IMR-90 (cell line): ENCODE measurements at regions not wholly inside any gene's neighbourhood (a gene's known extent, or its start where the extent isn't known, plus 50 kb on each side); places are given as distances from the start of the nearest gene placed in this dataset.
"Not testable (repeated sequence)": the region's sequence is repeated elsewhere in the genome, so short reads cannot be mapped to it uniquely, and the experiment has no call there.

Experiments
- ATAC-seq: fragments of 200-7000 bp; cut with Tn5 transposase; 2 replicates; pipeline ENCODE4 v1.9.1; 2020; ENCODE audit warnings: low read depth, mild to moderate bottlenecking, moderate library complexity
- BruUV-seq: library from RNA; stranded (reverse); fragments of 400-500 nt; replicated peaks from 2 replicates; lab custom pipeline; 2021; lab: Mats Ljungman, UMichigan
- CTCF ChIA-PET: fragments of 300-600 bp; formaldehyde crosslinking; extraction: SDS; loops from one replicate; lab custom pipeline; 2021; ENCODE audit warnings: antibody characterized with exemption; lab: Yijun Ruan, JAX
- POLR2A ChIA-PET: fragments of 300-600 bp; sonication (Branson Sonifier 250); formaldehyde crosslinking; loops from one replicate; lab custom pipeline; 2022; ENCODE audit warnings: antibody characterized with exemption; ENCODE audit not compliant: unreplicated experiment; lab: Charles Lee
- DNase-seq: peaks from one replicate; pipeline ENCODE4 v3.0.0; 2013
- H2AFZ ChIP-seq: replicated peaks from 2 replicates; pipeline ENCODE3; 2013; ENCODE audit warnings: low read length, mild to moderate bottlenecking; ENCODE audit not compliant: poor library complexity
- H2AK5ac ChIP-seq: 2 replicates; pipeline ENCODE4 v1.6.1; 2013; ENCODE audit warnings: low read depth, low read length, inconsistent platforms
- H2AK9ac ChIP-seq: replicated peaks from 2 replicates; pipeline ENCODE3; 2013; ENCODE audit warnings: mild to moderate bottlenecking, low read depth, low read length, moderate library complexity; ENCODE audit not compliant: poor library complexity
- H2BK120ac ChIP-seq: 2 replicates; pipeline ENCODE4 v1.6.1; 2013; ENCODE audit warnings: low read depth, low read length, inconsistent platforms
- H2BK15ac ChIP-seq: 3 replicates; pipeline ENCODE4 v1.6.1; 2013; ENCODE audit warnings: low read depth, low read length, inconsistent platforms
- H2BK20ac ChIP-seq: 2 replicates; pipeline ENCODE4 v1.6.1; 2013; ENCODE audit warnings: low read depth, mild to moderate bottlenecking, inconsistent platforms, low read length, moderate library complexity
- H2BK5ac ChIP-seq: 2 replicates; pipeline ENCODE4 v1.6.1; 2013; ENCODE audit warnings: mild to moderate bottlenecking, low read depth, low read length, inconsistent platforms; ENCODE audit not compliant: poor library complexity, severe bottlenecking
- H3K14ac ChIP-seq: replicated peaks from 2 replicates; pipeline ENCODE4 v1.6.1; 2013; ENCODE audit warnings: low read depth, low read length, inconsistent platforms
- H3K18ac ChIP-seq: 2 replicates; pipeline ENCODE4 v1.6.1; 2013; ENCODE audit warnings: low read depth, low read length, control low read depth
- H3K23ac ChIP-seq: 2 replicates; pipeline ENCODE4 v1.6.1; 2013; ENCODE audit warnings: low read depth, low read length, inconsistent platforms
- H3K27ac ChIP-seq: 2 replicates; pipeline ENCODE4 v1.5.1; 2013; ENCODE audit warnings: mild to moderate bottlenecking, control low read depth, low read length; ENCODE audit not compliant: insufficient read depth
- H3K27me3 ChIP-seq: 2 replicates; pipeline ENCODE4 v1.6.1; 2013; ENCODE audit warnings: low read length; ENCODE audit not compliant: control insufficient read depth, insufficient read depth
- H3K36me3 ChIP-seq: 2 replicates; pipeline ENCODE4 v1.6.1; 2013; ENCODE audit warnings: low read length, mixed read lengths; ENCODE audit not compliant: control insufficient read depth, insufficient read depth
- H3K4ac ChIP-seq: 2 replicates; pipeline ENCODE4 v1.6.1; 2013; ENCODE audit warnings: low read depth, low read length, inconsistent platforms
- H3K4me1 ChIP-seq: 2 replicates; pipeline ENCODE4 v1.6.1; 2013; ENCODE audit warnings: low read length, mixed read lengths; ENCODE audit not compliant: control insufficient read depth, insufficient read depth
- H3K4me2 ChIP-seq: 2 replicates; pipeline ENCODE4 v1.6.1; 2013; ENCODE audit warnings: low read depth, mild to moderate bottlenecking, control low read depth, low read length, moderate library complexity
- H3K4me3 ChIP-seq: 2 replicates; pipeline ENCODE4 v1.5.1; 2013; ENCODE audit warnings: low read depth, mild to moderate bottlenecking, control low read depth, low read length, moderate library complexity; ENCODE audit not compliant: insufficient read depth
- H3K56ac ChIP-seq: 2 replicates; pipeline ENCODE4 v1.6.1; 2013; ENCODE audit warnings: low read length, inconsistent platforms; ENCODE audit not compliant: insufficient read depth; ENCODE audit errors: extremely low read depth
- H3K79me1 ChIP-seq, 2 experiments: 2 replicates each; pipeline ENCODE4 v1.6.1; 2013; ENCODE audit warnings: low read length in 2 of 2, inconsistent platforms in 1 of 2, low read depth in 1 of 2
- H3K9ac ChIP-seq: 2 replicates; pipeline ENCODE4 v1.6.1; 2013; ENCODE audit warnings: low read depth, low read length, control low read depth
- H3K9me1 ChIP-seq: 2 replicates; pipeline ENCODE4 v1.6.1; 2013; ENCODE audit warnings: low read length, inconsistent platforms; ENCODE audit not compliant: insufficient read depth
- H3K9me3 ChIP-seq: 2 replicates; pipeline ENCODE4 v1.6.1; 2013; ENCODE audit warnings: low read length; ENCODE audit not compliant: control insufficient read depth, insufficient read depth
- H4K20me1 ChIP-seq: 2 replicates; pipeline ENCODE4 v1.6.1; 2013; ENCODE audit warnings: low read length, inconsistent platforms; ENCODE audit not compliant: insufficient read depth
- H4K5ac ChIP-seq: 2 replicates; pipeline ENCODE4 v1.6.1; 2013; ENCODE audit warnings: mild to moderate bottlenecking, low read depth, low read length, control low read depth
- H4K8ac ChIP-seq, 2 experiments: 2 replicates each; pipeline ENCODE4 v1.6.1; 2013; ENCODE audit warnings: low read depth in 2 of 2, low read length in 2 of 2, control low read depth in 1 of 2, inconsistent platforms in 1 of 2
- H4K91ac ChIP-seq: 2 replicates; pipeline ENCODE4 v1.6.1; 2013; ENCODE audit warnings: low read depth, low read length, inconsistent platforms; ENCODE audit not compliant: insufficient read depth
- WGBS, 2 experiments: methylation state at CpG; one replicate each; pipeline versions ENCODE4 v1.1.5 to v1.1.7; 2013; ENCODE audit warnings: missing lambda C conversion rate in 2 of 2; ENCODE audit not compliant: insufficient read length in 1 of 2; ENCODE audit errors: extremely low coverage in 2 of 2; 5-methylcytosine and 5-hydroxymethylcytosine counted together
- dilution Hi-C: fragments of 300-500 bp; cut with HindIII; formaldehyde crosslinking; loops from one replicate; pipeline ENCODE4 v1.14.3; 2018; ENCODE audit warnings: low sequenced_read_pairs; ENCODE audit not compliant: unreplicated experiment
- in situ Hi-C: fragments of 300-500 bp; cut with MboI; formaldehyde crosslinking; loops from 3 replicates; pipeline ENCODE4 v1.14.3; 2019; ENCODE audit warnings: low sequenced_read_pairs, inconsistent platforms, mixed read lengths
- intact Hi-C: fragments of 100-400 bp; cut with micrococcal nuclease; formaldehyde crosslinking; loops from 2 replicates; pipeline ENCODE4 v1.10.0; 2022

- H3K36me3 ChIP-seq, H3K23ac ChIP-seq, H3K56ac ChIP-seq, dilution Hi-C loops, H2BK20ac ChIP-seq, H4K8ac ChIP-seq, ATAC-seq, H3K4me3 ChIP-seq, H3K9me1 ChIP-seq, H2BK15ac ChIP-seq, H4K20me1 ChIP-seq, H3K4ac ChIP-seq, H2AK9ac ChIP-seq, H3K9me3 ChIP-seq, BruUV-seq, H3K14ac ChIP-seq, H2AFZ ChIP-seq, H3K79me1 ChIP-seq, H3K18ac ChIP-seq, H2AK5ac ChIP-seq, H3K4me2 ChIP-seq, H4K5ac ChIP-seq, H2BK5ac ChIP-seq, intact Hi-C loops, H3K27ac ChIP-seq, H2BK120ac ChIP-seq, H4K91ac ChIP-seq, CTCF ChIA-PET, DNase-seq, H3K27me3 ChIP-seq, in situ Hi-C loops, H3K9ac ChIP-seq, H3K4me1 ChIP-seq, POLR2A ChIA-PET: not testable (repeated sequence)
- WGBS, 2 experiments = 40% methylated on average over 1 of the region's 4 CpGs; no CpG with 5 or more reads in 1 of the 2 experiments
Measured at GRCh38 chr18:51570071-51570470, 372.6 kb upstream of the MEX3C start.

DNA sequence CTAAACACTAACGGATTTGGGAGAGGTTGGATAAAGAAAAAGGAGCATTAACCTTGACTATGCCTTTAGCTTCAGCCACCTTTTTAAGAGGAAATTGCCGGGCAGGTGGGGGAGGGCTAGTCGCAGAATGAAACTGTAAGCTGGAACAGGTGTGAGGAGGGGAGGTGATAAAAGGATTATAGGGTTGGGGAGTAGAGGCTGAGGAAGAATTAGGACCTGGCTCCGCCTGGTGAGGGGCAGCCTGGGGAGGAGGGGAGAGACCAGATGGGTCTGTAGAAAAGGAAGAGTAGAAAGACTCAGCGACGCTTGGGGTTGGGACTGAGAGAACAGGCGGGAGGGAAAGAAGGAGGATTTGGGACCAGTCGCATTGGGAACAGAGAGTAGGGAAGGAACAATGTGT is 376.4 kb upstream of the MEX3C start:
- H3K18ac ChIP-seq, H3K36me3 ChIP-seq, H2BK5ac ChIP-seq, BruUV-seq, H3K27me3 ChIP-seq, H3K9me1 ChIP-seq, H3K4me1 ChIP-seq, H2BK120ac ChIP-seq, H4K8ac ChIP-seq, H2BK15ac ChIP-seq, H3K23ac ChIP-seq, dilution Hi-C loops, H2AFZ ChIP-seq, H4K20me1 ChIP-seq, H2AK5ac ChIP-seq, H2AK9ac ChIP-seq, H3K9ac ChIP-seq, intact Hi-C loops, H3K79me1 ChIP-seq, in situ Hi-C loops, DNase-seq, H2BK20ac ChIP-seq, H3K56ac ChIP-seq, H3K27ac ChIP-seq, POLR2A ChIA-PET, H4K91ac ChIP-seq, H3K4me2 ChIP-seq, ATAC-seq, CTCF ChIA-PET, H3K9me3 ChIP-seq, H3K4me3 ChIP-seq, H3K14ac ChIP-seq, H4K5ac ChIP-seq, H3K4ac ChIP-seq: not testable (repeated sequence)
- 47% methylated on average over 5 of the region's 8 CpGs; no CpG with 5 or more reads in 1 of the 2 experiments for WGBS, 2 experiments
